SH-SY5Y (cell line): ENCODE measurements at regions not wholly inside any gene's neighbourhood (a gene's known extent, or its start where the extent isn't known, plus 50 kb on each side); places are given as distances from the start of the nearest gene placed in this dataset.

Experiments used
- GATA2 ChIP-seq: IDR thresholded peaks from 2 replicates; pipeline ENCODE4 v1.6.1; 2011; ENCODE audit warnings: mild to moderate bottlenecking, low read depth, low read length
- GATA3 ChIP-seq: IDR thresholded peaks from 2 replicates; pipeline ENCODE4 v1.6.1; 2011; ENCODE audit warnings: low read depth, mild to moderate bottlenecking, low read length, moderate library complexity

DNA sequence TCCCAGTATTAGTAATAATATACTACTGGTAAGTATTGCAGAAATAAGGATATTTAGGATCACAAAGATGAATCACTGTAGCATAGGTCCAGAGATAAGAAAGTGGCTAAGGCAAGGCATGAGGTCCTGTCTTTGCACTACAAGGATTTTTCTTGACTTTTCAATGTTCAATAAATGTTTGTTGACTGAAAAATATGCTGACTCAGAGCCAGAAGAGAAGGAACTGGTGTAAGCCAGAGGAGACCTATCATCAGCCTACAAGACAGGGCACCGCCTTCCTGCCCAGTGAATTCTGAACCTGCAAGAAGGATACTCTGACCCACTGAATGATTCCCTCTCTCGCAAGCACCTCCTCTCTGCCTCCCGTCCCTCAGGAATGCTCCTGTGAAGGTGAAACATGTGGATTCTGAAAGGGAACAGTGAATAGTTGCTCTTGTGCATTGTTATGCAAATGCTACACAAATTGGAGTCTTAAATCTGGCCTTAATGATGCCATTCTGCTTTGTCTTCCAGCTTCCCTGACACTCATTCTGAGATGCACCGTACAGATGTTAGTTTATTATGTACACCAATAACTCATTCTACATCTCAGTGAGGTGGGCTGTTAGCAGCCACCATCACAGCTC is 540.0 kb downstream of the OMA1 start:
- TF ChIP-seq GATA2 (no peak), GATA3 (no peak)
